SK-N-SH (cell line): ENCODE measurements at regions not wholly inside any gene's neighbourhood (a gene's known extent, or its start where the extent isn't known, plus 50 kb on each side); places are given as distances from the start of the nearest gene placed in this dataset.

ENCODE experiments used
- CTCF ChIA-PET: fragments of 300-600, 350-600 bp; formaldehyde crosslinking; extraction: SDS; loops from one replicate; lab custom pipeline; 2021; lab: Yijun Ruan, JAX
- POLR2A ChIA-PET: fragments of 350-600 bp; sonication (Branson Sonifier 250); formaldehyde crosslinking; extraction: SDS; loops from one replicate; lab custom pipeline; 2020; ENCODE audit warnings: antibody characterized with exemption, inconsistent platforms; lab: Yijun Ruan, JAX
- DNase-seq: peaks from one replicate; pipeline ENCODE4 v3.0.0; 2012
- H2AFZ ChIP-seq: fragments of 200-600 bp; sonication (generic); 2 replicates; pipeline ENCODE4 v1.8.1; 2016; ENCODE audit warnings: antibody characterized with exemption, mild to moderate bottlenecking, low read depth
- H3F3A ChIP-seq: fragments of 200-600 bp; sonication (generic); replicated peaks from 2 replicates; pipeline ENCODE3; 2016; ENCODE audit warnings: antibody characterized with exemption, mild to moderate bottlenecking; ENCODE audit not compliant: insufficient read depth
- H3K27ac ChIP-seq, 2 experiments: fragments of 200-500 bp in 1 of 2; fragments of 200-600 bp in 1 of 2; sonication (Bioruptor generic) in 1 of 2; sonication (generic), shearing (Covaris generic) in 1 of 2; 2 replicates each; pipeline versions ENCODE4 v1.5.1 to v1.6.1; 2014 to 2016; ENCODE audit warnings: low read depth in 2 of 2, inconsistent platforms in 1 of 2, low read length in 1 of 2, mild to moderate bottlenecking in 1 of 2, mixed read lengths in 1 of 2
- H3K27me3 ChIP-seq: fragments of 200-600 bp; sonication (generic), shearing (Covaris generic); 2 replicates; pipeline ENCODE4 v1.6.1; 2016; ENCODE audit warnings: mixed run types; ENCODE audit not compliant: insufficient read depth
- H3K36me3 ChIP-seq, 2 experiments: fragments of 200-500 bp in 1 of 2; fragments of 200-600 bp in 1 of 2; sonication (Bioruptor generic) in 1 of 2; sonication (generic) in 1 of 2; replicated peaks in 1 of 2; 2 replicates each; pipeline versions ENCODE3 to v1.5.1; 2014 to 2016; ENCODE audit warnings: low read length in 1 of 2, mild to moderate bottlenecking in 1 of 2; ENCODE audit not compliant: insufficient read depth in 2 of 2, control insufficient read depth in 1 of 2
- H3K4me1 ChIP-seq, 2 experiments: fragments of 200-500 bp in 1 of 2; fragments of 200-600 bp in 1 of 2; sonication (Bioruptor generic) in 1 of 2; sonication (generic), shearing (Covaris generic) in 1 of 2; 2 replicates each; pipeline versions ENCODE4 v1.5.1 to v1.6.1; 2014 to 2016; ENCODE audit warnings: low read depth in 1 of 2, low read length in 1 of 2, mixed run types in 1 of 2; ENCODE audit not compliant: insufficient read depth in 2 of 2, control insufficient read depth in 1 of 2
- H3K4me2 ChIP-seq: fragments of 200-600 bp; sonication (generic), shearing (Covaris generic); 2 replicates; pipeline ENCODE4 v1.6.1; 2017; ENCODE audit warnings: mixed run types
- H3K4me3 ChIP-seq, 2 experiments: fragments of 200-500 bp in 1 of 2; fragments of 200-600 bp in 1 of 2; sonication (Bioruptor generic) in 1 of 2; sonication (generic), shearing (Covaris generic) in 1 of 2; 2 replicates each; pipeline versions ENCODE4 v1.5.1 to v1.8.1; 2014 to 2016; ENCODE audit warnings: low read depth in 2 of 2, inconsistent platforms in 1 of 2, low read length in 1 of 2, mild to moderate bottlenecking in 1 of 2, mixed read lengths in 1 of 2, moderate library complexity in 1 of 2
- H3K79me2 ChIP-seq: fragments of 200-600 bp; sonication (generic); 2 replicates; pipeline ENCODE4 v1.8.1; 2017; ENCODE audit warnings: mild to moderate bottlenecking; ENCODE audit not compliant: insufficient read depth
- H3K9ac ChIP-seq: fragments of 200-600 bp; sonication (generic); 2 replicates; pipeline ENCODE4 v1.6.1; 2017; ENCODE audit warnings: mixed run types
- H3K9me2 ChIP-seq: fragments of 200-600 bp; sonication (generic); 2 replicates; pipeline ENCODE4 v1.6.1; 2017; ENCODE audit warnings: mixed run types
- H3K9me3 ChIP-seq: fragments of 200-600 bp; sonication (generic); 2 replicates; pipeline ENCODE4 v1.6.1; 2017; ENCODE audit warnings: mixed run types, mild to moderate bottlenecking, moderate library complexity
- H4K20me1 ChIP-seq: fragments of 200-600 bp; sonication (generic); 2 replicates; pipeline ENCODE4 v1.6.1; 2017; ENCODE audit warnings: mild to moderate bottlenecking, mixed run types; ENCODE audit not compliant: insufficient read depth
- CHD2 ChIP-seq: fragments of 150-350 bp; IDR thresholded peaks from 2 replicates; pipeline ENCODE4 v1.6.1; 2018; ENCODE audit warnings: low read length; ENCODE audit not compliant: partially characterized antibody
- ELF1 ChIP-seq: IDR thresholded peaks from 2 replicates; pipeline ENCODE4 v1.4.0; 2012
- EP300 ChIP-seq, 2 experiments: IDR thresholded peaks; 2 replicates each; pipeline versions ENCODE4 v1.4.0 to v1.6.1; 2012; ENCODE audit warnings: borderline replicate concordance in 1 of 2, low read depth in 1 of 2, low read length in 1 of 2
- FOXM1 ChIP-seq: IDR thresholded peaks from 2 replicates; pipeline ENCODE4 v1.4.0; 2012; ENCODE audit warnings: low read depth, mild to moderate bottlenecking
- GABPA ChIP-seq: IDR thresholded peaks from 2 replicates; pipeline ENCODE4 v1.4.0; 2012; ENCODE audit warnings: low read depth, mild to moderate bottlenecking
- GATA2 ChIP-seq: sonication (generic); formaldehyde crosslinking; IDR thresholded peaks from 2 replicates; pipeline ENCODE4 v1.5.0; 2020; ENCODE audit warnings: mild to moderate bottlenecking, missing genetic modification reagents
- JUND ChIP-seq: IDR thresholded peaks from 2 replicates; pipeline ENCODE4 v1.4.0; 2012
- MEF2A ChIP-seq: IDR thresholded peaks from 2 replicates; pipeline ENCODE4 v1.4.0; 2012; ENCODE audit warnings: low read depth, borderline replicate concordance
- MXI1 ChIP-seq: IDR thresholded peaks from 2 replicates; pipeline ENCODE4 v1.6.1; 2012; ENCODE audit warnings: mild to moderate bottlenecking, low read depth, low read length, improper control_type of control experiment
- NFIC ChIP-seq: IDR thresholded peaks from 2 replicates; pipeline ENCODE4 v1.4.0; 2012; ENCODE audit warnings: borderline replicate concordance
- NRF1 ChIP-seq: IDR thresholded peaks from 2 replicates; pipeline ENCODE4 v1.6.1; 2012; ENCODE audit warnings: low read depth, mild to moderate bottlenecking, low read length
- POLR2AphosphoS5 ChIP-seq: IDR thresholded peaks from 2 replicates; pipeline ENCODE4 v1.6.1; 2012; ENCODE audit warnings: low read depth, low read length
- RAD21 ChIP-seq: IDR thresholded peaks from 2 replicates; pipeline ENCODE4 v1.6.1; 2012; ENCODE audit warnings: mild to moderate bottlenecking, low read length
- RXRA ChIP-seq: IDR thresholded peaks from 2 replicates; pipeline ENCODE4 v1.4.0; 2012; ENCODE audit warnings: low read depth, mild to moderate bottlenecking, borderline replicate concordance
- SMC3 ChIP-seq: IDR thresholded peaks from 2 replicates; pipeline ENCODE4 v1.6.1; 2012; ENCODE audit warnings: low read depth, low read length, improper control_type of control experiment
- TAF1 ChIP-seq: IDR thresholded peaks from 2 replicates; pipeline ENCODE4 v1.6.1; 2012; ENCODE audit warnings: low read depth, mild to moderate bottlenecking, low read length, moderate library complexity, borderline replicate concordance
- TCF12 ChIP-seq: IDR thresholded peaks from 2 replicates; pipeline ENCODE4 v1.4.0; 2012
- YY1 ChIP-seq: IDR thresholded peaks from 2 replicates; pipeline ENCODE4 v1.4.0; 2012; ENCODE audit warnings: low read depth, mild to moderate bottlenecking
- WGBS: methylation state at CpG from one replicate; pipeline ENCODE4 v1.1.6; 2017; ENCODE audit warnings: low lambda C conversion rate; 5-methylcytosine and 5-hydroxymethylcytosine counted together
- TF ChIP-seq, protein P1 (sequence below): fragments of 200-600 bp; sonication (generic); IDR thresholded peaks from 2 replicates; pipeline ENCODE4 v1.6.1; 2017; ENCODE audit warnings: antibody characterized with exemption, mild to moderate bottlenecking, moderate library complexity
- TF ChIP-seq, protein P2 (sequence below): IDR thresholded peaks from 2 replicates; pipeline ENCODE4 v1.4.0; 2012; ENCODE audit warnings: low read depth, borderline replicate concordance
- TF ChIP-seq, protein P3 (sequence below): IDR thresholded peaks from 2 replicates; pipeline ENCODE4 v1.4.0; 2012; ENCODE audit warnings: low read depth, borderline replicate concordance

DNA sequence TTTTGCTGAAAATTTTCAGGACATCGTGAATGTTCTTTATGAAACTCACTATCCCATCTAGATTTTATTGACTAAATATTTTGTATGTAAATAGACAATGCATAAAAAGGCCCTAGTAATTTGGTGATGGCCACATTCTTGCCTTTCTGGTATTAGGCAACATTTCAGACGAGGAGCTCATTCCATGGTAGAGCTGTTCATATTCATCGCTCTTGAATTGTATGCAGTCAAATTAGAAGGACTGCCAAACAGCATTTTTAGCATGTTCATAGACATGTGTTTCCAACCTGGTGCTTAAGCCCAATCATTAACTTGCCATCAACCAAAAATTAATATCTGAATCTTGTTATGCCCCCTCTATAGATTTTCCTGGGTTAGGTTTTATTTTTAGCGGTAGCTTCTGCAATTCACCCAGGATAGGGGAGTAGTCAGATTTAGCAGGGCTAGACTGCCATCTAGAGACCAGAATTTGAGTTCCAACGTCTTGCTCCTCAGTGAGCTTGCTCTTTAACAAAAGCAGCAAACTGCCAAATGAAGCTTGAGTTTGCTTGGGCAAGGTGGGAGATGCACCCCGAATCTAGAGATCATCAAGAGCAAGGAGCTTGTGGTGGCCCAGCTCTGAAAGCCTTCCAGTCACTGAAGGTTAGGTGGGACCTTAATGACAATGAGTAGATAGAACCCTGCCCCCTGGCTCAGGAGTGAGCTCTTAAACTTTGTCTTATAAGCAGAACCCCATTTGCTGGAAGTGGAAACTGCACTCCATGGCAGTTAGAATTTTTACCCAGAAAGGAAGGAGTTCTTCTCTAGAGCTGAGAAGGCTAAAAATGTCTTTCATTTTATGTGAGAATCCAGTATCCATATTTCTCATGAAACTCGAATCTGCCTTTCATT is 456.2 kb downstream of the RASEF start (continued):
- TF ChIP-seq, protein P1, sequence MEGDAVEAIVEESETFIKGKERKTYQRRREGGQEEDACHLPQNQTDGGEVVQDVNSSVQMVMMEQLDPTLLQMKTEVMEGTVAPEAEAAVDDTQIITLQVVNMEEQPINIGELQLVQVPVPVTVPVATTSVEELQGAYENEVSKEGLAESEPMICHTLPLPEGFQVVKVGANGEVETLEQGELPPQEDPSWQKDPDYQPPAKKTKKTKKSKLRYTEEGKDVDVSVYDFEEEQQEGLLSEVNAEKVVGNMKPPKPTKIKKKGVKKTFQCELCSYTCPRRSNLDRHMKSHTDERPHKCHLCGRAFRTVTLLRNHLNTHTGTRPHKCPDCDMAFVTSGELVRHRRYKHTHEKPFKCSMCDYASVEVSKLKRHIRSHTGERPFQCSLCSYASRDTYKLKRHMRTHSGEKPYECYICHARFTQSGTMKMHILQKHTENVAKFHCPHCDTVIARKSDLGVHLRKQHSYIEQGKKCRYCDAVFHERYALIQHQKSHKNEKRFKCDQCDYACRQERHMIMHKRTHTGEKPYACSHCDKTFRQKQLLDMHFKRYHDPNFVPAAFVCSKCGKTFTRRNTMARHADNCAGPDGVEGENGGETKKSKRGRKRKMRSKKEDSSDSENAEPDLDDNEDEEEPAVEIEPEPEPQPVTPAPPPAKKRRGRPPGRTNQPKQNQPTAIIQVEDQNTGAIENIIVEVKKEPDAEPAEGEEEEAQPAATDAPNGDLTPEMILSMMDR = peak; percentile 72
- TF ChIP-seq FOXM1 (no peak), MEF2A (no peak), POLR2AphosphoS5 (no peak), GABPA (no peak), RAD21 (peak; percentile 87), ELF1 (no peak), SMC3 (peak; percentile 73), GATA2 (CRISPR knock-in tag) (no peak), RXRA (no peak), EP300 (IDR thresholded peaks at IDR 0.05; ENCODE audit: borderline replicate concordance in 1 of 2, low read depth in 1 of 2, low read length in 1 of 2) (no peak), NRF1 (no peak), JUND (no peak), CHD2 (peak; percentile 22), NFIC (no peak), TCF12 (no peak), MXI1 (no peak), YY1 (no peak), TAF1 (no peak)
- TF ChIP-seq, protein P2, sequence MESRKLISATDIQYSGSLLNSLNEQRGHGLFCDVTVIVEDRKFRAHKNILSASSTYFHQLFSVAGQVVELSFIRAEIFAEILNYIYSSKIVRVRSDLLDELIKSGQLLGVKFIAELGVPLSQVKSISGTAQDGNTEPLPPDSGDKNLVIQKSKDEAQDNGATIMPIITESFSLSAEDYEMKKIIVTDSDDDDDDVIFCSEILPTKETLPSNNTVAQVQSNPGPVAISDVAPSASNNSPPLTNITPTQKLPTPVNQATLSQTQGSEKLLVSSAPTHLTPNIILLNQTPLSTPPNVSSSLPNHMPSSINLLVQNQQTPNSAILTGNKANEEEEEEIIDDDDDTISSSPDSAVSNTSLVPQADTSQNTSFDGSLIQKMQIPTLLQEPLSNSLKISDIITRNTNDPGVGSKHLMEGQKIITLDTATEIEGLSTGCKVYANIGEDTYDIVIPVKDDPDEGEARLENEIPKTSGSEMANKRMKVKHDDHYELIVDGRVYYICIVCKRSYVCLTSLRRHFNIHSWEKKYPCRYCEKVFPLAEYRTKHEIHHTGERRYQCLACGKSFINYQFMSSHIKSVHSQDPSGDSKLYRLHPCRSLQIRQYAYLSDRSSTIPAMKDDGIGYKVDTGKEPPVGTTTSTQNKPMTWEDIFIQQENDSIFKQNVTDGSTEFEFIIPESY = no peak
- TF ChIP-seq, all 33 proteins: peak for 4

DNA sequence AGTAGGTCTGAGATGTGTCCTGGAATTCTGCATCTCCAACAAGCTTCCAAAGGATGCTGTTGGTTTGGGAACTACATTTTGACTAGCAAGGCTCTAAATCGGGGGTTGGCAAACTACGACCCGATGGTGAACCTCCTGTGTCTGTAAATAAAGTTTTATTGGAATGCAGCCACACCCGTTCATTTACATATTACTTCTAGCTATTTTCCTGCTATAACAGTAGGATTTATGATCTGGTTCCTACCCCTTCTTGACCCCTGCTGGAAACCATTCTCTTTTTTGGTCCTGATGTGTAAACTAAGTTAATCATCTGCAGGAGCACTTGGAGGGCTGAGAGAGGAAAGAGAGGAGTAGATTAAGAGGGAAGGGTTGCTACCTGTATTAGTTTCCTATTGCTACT is 454.5 kb downstream of the RASEF start:
- Histone ChIP-seq H3K27ac (no peak overlapping the region), H3K4me1 (peaks cover 0 to 8% of the 10 kb centered on the region in 2 experiments; a peak in 2 of 4 replicates), H3K4me3 (no peak overlapping the region), H3K9me2 (no peaks in the 10 kb centered on the region), H3K36me3 (no peaks in the 10 kb centered on the region), H3K9ac (no peak overlapping the region), H3K27me3 (no peaks in the 10 kb centered on the region), H3K9me3 (no peaks in the 10 kb centered on the region), H4K20me1 (no peaks in the 10 kb centered on the region), H3K79me2 (no peaks in the 10 kb centered on the region), H3K4me2 (no peak overlapping the region), H3F3A (no peaks in the 10 kb centered on the region), H2AFZ (no peak overlapping the region)
- TF ChIP-seq, protein P3, sequence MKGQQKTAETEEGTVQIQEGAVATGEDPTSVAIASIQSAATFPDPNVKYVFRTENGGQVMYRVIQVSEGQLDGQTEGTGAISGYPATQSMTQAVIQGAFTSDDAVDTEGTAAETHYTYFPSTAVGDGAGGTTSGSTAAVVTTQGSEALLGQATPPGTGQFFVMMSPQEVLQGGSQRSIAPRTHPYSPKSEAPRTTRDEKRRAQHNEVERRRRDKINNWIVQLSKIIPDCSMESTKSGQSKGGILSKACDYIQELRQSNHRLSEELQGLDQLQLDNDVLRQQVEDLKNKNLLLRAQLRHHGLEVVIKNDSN = no peak
- no peak for TF ChIP-seq EP300 (IDR thresholded peaks at IDR 0.05; ENCODE audit: borderline replicate concordance in 1 of 2, low read depth in 1 of 2, low read length in 1 of 2)
- ChIA-PET CTCF (interaction anchor here (2.3 to 4.7 kb wide), 2 partner anchors 304 to 353 kb away, joined by 8 to 14 read pairs; no protein-coding TSS in a partner anchor), POLR2A (no interaction called here)
- DNase-seq = no peak
- WGBS = 79% methylated on average over 4 of the region's 4 CpGs
